ENCODE measurements at regions not wholly inside any gene's neighbourhood (a gene's known extent, or its start where the extent isn't known, plus 50 kb on each side); places are given as distances from the start of the nearest gene placed in this dataset.

DNA sequence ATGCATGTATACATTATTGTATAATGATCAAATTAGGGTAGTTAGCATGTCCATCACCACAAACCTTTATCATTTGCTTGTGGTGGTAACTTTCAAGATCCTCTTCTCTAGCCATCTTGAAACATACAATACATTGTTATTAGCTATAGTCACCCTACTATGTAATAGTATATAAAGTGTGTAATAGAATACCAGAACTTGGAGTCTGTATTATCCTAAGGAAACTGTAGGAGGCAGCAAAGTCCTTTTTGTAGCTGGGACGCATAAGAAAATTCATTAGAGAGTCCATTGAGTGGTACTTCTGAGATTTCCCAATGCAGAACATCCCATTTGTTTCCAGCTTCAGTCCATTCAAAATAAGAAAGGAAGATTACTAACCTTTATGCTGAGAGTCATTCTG, 325.9 kb upstream of the LRFN5 start:
- no peak for TF ChIP-seq POLR2A (IDR thresholded peaks at IDR 0.05)
- TF ChIP-seq, protein P1, sequence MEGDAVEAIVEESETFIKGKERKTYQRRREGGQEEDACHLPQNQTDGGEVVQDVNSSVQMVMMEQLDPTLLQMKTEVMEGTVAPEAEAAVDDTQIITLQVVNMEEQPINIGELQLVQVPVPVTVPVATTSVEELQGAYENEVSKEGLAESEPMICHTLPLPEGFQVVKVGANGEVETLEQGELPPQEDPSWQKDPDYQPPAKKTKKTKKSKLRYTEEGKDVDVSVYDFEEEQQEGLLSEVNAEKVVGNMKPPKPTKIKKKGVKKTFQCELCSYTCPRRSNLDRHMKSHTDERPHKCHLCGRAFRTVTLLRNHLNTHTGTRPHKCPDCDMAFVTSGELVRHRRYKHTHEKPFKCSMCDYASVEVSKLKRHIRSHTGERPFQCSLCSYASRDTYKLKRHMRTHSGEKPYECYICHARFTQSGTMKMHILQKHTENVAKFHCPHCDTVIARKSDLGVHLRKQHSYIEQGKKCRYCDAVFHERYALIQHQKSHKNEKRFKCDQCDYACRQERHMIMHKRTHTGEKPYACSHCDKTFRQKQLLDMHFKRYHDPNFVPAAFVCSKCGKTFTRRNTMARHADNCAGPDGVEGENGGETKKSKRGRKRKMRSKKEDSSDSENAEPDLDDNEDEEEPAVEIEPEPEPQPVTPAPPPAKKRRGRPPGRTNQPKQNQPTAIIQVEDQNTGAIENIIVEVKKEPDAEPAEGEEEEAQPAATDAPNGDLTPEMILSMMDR (IDR thresholded peaks at IDR 0.05) = no peak
